GM06990 (cell line): ENCODE measurements at regions not wholly inside any gene's neighbourhood (a gene's known extent, or its start where the extent isn't known, plus 50 kb on each side); places are given as distances from the start of the nearest gene placed in this dataset.

ENCODE experiments used
- DNase-seq: peaks from one replicate; pipeline ENCODE4 v3.0.0-alpha.2; 2011; ENCODE audit not compliant: insufficient read length; ENCODE audit errors: extremely low read depth
- H3K27me3 ChIP-seq: replicated peaks from 2 replicates; pipeline ENCODE4 v1.6.0; 2011; ENCODE audit warnings: low read length; ENCODE audit not compliant: control insufficient read depth, insufficient read depth
- H3K36me3 ChIP-seq: 2 replicates; pipeline ENCODE4 v1.5.1; 2011; ENCODE audit warnings: low read length; ENCODE audit not compliant: control insufficient read depth, insufficient read depth
- H3K4me3 ChIP-seq: replicated peaks from 2 replicates; pipeline ENCODE4 v1.5.1; 2011; ENCODE audit warnings: low read depth, mild to moderate bottlenecking, control low read depth, low read length
- TF ChIP-seq, protein P1 (sequence below): IDR thresholded peaks from 2 replicates; pipeline ENCODE4 v1.5.1; 2011; ENCODE audit warnings: low read length, control low read depth, mild to moderate bottlenecking, inconsistent platforms; ENCODE audit not compliant: insufficient read depth, poor library complexity, severe bottlenecking

DNA sequence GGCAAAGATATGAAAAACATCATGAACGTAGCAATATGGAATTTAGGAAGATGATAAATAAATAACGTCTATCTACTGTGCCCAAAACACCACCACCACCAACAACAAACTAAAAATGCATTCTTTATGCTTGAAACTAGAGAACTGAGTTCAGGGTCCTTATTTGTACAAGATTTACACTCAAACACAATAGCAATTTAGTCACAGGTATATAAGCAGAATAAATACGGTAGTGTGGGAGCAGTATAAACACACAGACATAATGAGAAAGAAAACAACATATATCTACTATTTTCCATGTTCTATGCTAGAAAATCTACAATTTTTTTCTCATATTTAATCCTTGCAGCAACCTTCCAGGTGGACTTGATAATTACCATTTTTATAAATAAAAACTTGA, 64.3 kb downstream of the ARL4A start:
- DNase-seq, result no peak
- TF ChIP-seq, protein P1, sequence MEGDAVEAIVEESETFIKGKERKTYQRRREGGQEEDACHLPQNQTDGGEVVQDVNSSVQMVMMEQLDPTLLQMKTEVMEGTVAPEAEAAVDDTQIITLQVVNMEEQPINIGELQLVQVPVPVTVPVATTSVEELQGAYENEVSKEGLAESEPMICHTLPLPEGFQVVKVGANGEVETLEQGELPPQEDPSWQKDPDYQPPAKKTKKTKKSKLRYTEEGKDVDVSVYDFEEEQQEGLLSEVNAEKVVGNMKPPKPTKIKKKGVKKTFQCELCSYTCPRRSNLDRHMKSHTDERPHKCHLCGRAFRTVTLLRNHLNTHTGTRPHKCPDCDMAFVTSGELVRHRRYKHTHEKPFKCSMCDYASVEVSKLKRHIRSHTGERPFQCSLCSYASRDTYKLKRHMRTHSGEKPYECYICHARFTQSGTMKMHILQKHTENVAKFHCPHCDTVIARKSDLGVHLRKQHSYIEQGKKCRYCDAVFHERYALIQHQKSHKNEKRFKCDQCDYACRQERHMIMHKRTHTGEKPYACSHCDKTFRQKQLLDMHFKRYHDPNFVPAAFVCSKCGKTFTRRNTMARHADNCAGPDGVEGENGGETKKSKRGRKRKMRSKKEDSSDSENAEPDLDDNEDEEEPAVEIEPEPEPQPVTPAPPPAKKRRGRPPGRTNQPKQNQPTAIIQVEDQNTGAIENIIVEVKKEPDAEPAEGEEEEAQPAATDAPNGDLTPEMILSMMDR, result no peak
- Histone ChIP-seq H3K4me3 (no peak overlapping the region), H3K36me3 (no peaks in the 10 kb centered on the region), H3K27me3 (no peaks in the 10 kb centered on the region)

DNA sequence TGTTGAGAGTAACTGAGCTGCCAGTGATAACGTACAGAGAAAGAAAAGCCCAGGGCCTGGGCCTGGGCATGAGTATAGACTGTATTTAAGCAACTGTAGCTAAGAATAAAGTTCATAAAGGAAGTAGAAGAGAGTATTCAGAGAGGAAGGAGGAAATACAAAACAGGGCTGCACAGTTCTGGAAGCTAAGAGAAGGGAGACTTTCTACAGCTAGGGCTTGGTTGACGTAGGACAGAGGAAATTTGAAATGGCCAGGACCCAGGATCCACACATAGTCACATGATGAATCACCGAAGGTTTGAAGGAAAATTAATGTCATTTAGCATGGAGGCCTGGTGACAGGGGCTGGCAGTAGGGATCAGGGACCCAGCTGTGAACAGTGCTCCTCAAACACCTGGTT, 66.7 kb downstream of the ARL4A start:
- Histone ChIP-seq H3K27me3 (no peaks in the 10 kb centered on the region), H3K4me3 (no peak overlapping the region), H3K36me3 (no peaks in the 10 kb centered on the region)
- no peak for DNase-seq
- TF ChIP-seq, protein P1, result no peak

DNA sequence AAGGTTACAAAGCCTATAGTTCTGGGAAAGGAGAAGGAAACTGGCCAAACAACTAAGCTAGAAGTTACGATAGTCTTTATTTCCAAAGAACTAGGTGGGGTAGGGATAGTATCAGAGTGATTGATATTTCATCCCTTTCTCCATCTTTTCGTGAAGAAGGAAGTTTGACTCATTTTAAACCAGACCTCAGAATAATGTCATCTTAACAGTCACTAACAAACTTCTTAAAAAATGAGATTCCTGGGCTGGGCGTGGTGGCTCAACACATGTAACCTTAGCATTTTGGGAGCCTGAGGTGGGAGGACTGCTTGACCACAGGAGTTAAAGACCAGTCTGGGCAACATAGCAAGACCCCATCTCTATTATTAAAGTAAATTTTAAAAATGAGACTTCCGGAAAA, 69.4 kb downstream of the ARL4A start:
- TF ChIP-seq, protein P1, result no peak
- DNase-seq, result no peak
- no peaks in the 10 kb centered on the region for H3K36me3 ChIP-seq
- H3K4me3 ChIP-seq, result no peak overlapping the region
- H3K27me3 ChIP-seq, result no peaks in the 10 kb centered on the region

DNA sequence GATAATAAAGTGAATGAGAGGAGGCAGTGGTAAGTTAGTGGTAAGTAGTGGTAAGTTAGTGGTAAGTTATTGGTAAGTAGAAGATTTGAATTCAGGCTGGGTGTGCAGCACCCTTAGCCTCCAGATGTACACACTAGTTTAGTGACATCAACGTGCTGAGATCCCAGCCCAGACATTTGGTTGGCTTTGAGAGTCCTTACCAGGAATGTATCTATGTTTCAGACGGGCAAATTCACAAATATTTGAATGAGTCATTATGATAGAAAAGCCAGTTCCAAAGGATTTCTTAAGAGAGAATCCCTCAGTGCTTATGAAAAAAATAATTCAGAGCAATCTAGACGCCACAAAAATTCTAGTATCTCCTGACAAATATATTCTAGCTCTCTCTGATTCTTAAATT, 70.0 kb downstream of the ARL4A start:
- no peak overlapping the region for H3K4me3 ChIP-seq
- TF ChIP-seq, protein P1, result no peak
- DNase-seq, result no peak
- H3K36me3 ChIP-seq, result no peaks in the 10 kb centered on the region
- H3K27me3 ChIP-seq, result no peaks in the 10 kb centered on the region

DNA sequence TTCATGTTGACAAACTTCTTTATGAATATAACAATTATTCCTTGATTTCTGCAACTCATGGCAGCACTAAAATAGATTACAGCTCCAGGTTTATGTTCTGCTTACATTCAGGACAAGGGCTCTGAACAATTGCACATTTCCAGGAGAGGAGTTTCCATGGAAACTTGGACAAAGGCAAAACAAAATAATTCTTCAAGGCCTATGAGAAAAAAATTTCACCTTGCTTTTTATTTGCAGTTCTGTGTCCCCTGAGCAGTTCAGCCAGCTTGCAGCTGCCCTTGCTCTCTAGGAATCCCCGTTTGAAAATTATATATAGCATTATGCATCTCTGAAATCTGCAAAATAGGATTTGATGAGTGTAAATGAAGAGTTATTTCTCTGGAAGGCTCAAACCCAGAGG, 71.7 kb downstream of the ARL4A start:
- H3K36me3 ChIP-seq, result no peaks in the 10 kb centered on the region
- TF ChIP-seq, protein P1, result no peak
- no peak for DNase-seq
- H3K4me3 ChIP-seq, result no peak overlapping the region
- no peaks in the 10 kb centered on the region for H3K27me3 ChIP-seq

DNA sequence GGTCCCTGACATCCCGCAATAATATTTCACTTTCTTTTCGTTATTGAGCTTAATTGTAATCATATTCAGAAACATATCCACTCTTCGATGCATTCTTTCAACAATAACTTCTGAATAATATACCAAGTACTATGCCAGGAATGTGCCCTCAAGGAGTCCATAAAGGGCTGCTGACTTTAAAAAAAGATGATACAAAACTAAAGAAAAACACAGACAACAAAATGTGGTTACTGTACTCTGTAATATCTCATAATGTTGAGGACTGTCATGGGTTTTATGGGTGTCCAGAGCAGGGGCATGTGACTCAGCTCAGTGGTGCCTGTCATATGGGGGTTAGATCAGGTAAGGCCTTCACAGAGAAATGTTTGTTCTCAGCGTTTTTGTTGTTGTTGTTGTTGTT, 73.7 kb downstream of the ARL4A start:
- H3K36me3 ChIP-seq, result no peaks in the 10 kb centered on the region
- no peak overlapping the region for H3K4me3 ChIP-seq
- H3K27me3 ChIP-seq, result no peaks in the 10 kb centered on the region
- TF ChIP-seq, protein P1, result no peak
- no peak for DNase-seq
